ENCODE measurements at regions not wholly inside any gene's neighbourhood (a gene's known extent, or its start where the extent isn't known, plus 50 kb on each side); places are given as distances from the start of the nearest gene placed in this dataset.
A peak's percentile ranks its signal among the peaks of the same experiment; 100 is the strongest.

- no peak for DNase-seq
- Mint-ChIP-seq H3K27me3 (no peaks in the 10 kb centered on the region), H3K9me3 (no peaks in the 10 kb centered on the region), H3K36me3 (no peaks in the 10 kb centered on the region), H3K4me3 (no peak overlapping the region), H3K27ac (no peak overlapping the region), H3K4me1 (no peaks in the 10 kb centered on the region)
Observed at GRCh38 chr3:182484682-182485081, 308.6 kb upstream of the ATP11B start.

- Mint-ChIP-seq H3K36me3 (no peaks in the 10 kb centered on the region), H3K9me3 (no peaks in the 10 kb centered on the region)
Observed at GRCh38 chr3:182485301-182485700, 308.0 kb upstream of the ATP11B start.

DNA sequence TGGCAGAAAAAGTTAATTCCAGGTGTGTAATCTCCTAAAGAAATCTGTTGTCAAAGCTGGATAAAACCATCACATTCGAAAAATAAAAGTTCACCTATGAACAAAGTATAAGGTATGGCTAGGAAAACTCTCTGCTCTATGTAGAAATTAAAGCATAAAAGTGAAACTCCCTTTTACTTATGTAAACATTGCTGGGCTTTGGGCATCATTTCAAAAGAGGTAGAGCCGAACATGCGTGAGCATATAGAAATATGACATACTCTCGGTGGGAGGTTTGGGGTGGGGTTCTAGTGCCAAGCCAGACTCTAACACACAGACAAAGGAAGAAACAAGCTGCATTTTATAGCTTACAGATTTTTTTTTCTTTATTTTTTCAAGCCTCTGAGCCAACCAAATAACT lies 306.8 kb upstream of the ATP11B start:
- no peak overlapping the region for H3K4me3 Mint-ChIP-seq
- no peaks in the 10 kb centered on the region for H3K36me3 Mint-ChIP-seq
- DNase-seq = no peak
- H3K27me3 Mint-ChIP-seq = no peaks in the 10 kb centered on the region
- no peaks in the 10 kb centered on the region for H3K9me3 Mint-ChIP-seq
- H3K27ac Mint-ChIP-seq = no peak overlapping the region
- no peaks in the 10 kb centered on the region for H3K4me1 Mint-ChIP-seq

More at GRCh38 chr3:182485301-182485700, 308.0 kb upstream of the ATP11B start:
- no peaks in the 10 kb centered on the region for H3K4me1 Mint-ChIP-seq
- no peak overlapping the region for H3K4me3 Mint-ChIP-seq
- H3K27me3 Mint-ChIP-seq = no peaks in the 10 kb centered on the region
- no peak for DNase-seq
- no peak overlapping the region for H3K27ac Mint-ChIP-seq

- Mint-ChIP-seq H3K9me3 (no peaks in the 10 kb centered on the region), H3K27me3 (no peaks in the 10 kb centered on the region), H3K4me1 (no peaks in the 10 kb centered on the region), H3K27ac (no peak overlapping the region), H3K4me3 (no peak overlapping the region), H3K36me3 (no peaks in the 10 kb centered on the region)
- no peak for DNase-seq
Observed at GRCh38 chr3:182487143-182487542, 306.2 kb upstream of the ATP11B start.

GRCh38 chr3:182487611-182488010 lies 305.7 kb upstream of the ATP11B start:
- no peak for DNase-seq
- H3K4me1 Mint-ChIP-seq = no peaks in the 10 kb centered on the region
- H3K9me3 Mint-ChIP-seq = no peaks in the 10 kb centered on the region
- no peak overlapping the region for H3K4me3 Mint-ChIP-seq
- H3K36me3 Mint-ChIP-seq = no peaks in the 10 kb centered on the region
- no peak overlapping the region for H3K27ac Mint-ChIP-seq
- H3K27me3 Mint-ChIP-seq = no peaks in the 10 kb centered on the region

DNA sequence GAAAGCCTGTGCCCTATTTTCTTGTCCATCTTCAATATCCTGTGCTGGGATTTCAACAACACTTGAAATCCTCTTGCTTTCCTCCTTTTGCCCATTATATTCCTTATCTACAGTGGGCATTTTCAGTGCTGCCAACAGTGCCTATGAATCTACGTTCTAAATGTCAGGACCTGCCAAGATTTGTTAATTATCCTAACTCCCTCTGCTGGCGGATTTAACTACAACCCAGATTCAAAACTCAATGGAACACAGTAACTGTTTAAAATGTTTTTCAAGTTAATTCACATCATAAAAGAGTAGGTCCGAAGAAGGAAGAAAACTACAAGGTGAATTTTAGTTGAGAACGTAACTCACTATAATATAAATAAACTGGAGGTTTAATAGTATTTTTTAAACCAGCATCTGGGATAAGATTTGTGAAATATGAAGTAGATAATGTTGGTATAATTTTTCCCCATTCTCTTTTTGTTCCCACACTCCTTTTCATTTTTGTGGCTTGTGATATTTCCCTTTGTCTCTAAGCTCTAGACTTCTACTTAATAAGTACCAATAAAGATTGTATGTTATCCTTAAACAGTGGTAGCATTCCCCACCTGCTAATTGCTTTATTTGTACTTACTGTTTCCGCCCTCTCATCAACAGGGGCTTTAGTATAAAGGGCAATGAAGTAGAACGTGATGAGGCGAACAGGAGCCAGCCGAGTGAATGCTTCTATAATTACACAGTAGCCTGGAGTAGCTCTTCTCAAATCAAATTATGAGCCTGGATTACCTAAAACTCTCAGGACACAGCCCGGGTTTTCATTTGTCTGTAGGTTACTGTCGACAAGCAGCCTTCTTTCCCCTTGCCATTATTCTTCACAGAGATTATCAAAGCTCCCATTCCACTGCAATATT lies 302.5 kb upstream of the ATP11B start:
- no peaks in the 10 kb centered on the region for H3K27me3 Mint-ChIP-seq
- DNase-seq = no peak

GRCh38 chr3:182491577-182491976 lies 301.7 kb upstream of the ATP11B start:
- DNase-seq = no peak
- H3K9me3 Mint-ChIP-seq = no peaks in the 10 kb centered on the region
- no peaks in the 10 kb centered on the region for H3K4me1 Mint-ChIP-seq
- no peak overlapping the region for H3K4me3 Mint-ChIP-seq
- H3K27me3 Mint-ChIP-seq = no peaks in the 10 kb centered on the region
- no peak overlapping the region for H3K27ac Mint-ChIP-seq
- no peaks in the 10 kb centered on the region for H3K36me3 Mint-ChIP-seq

More for the DNA sequence above, 302.5 kb upstream of the ATP11B start:
- Mint-ChIP-seq H3K9me3 (no peaks in the 10 kb centered on the region), H3K4me3 (no peak overlapping the region), H3K27ac (peak overlapping the region; percentile 19), H3K36me3 (no peaks in the 10 kb centered on the region), H3K4me1 (no peaks in the 10 kb centered on the region)

DNA sequence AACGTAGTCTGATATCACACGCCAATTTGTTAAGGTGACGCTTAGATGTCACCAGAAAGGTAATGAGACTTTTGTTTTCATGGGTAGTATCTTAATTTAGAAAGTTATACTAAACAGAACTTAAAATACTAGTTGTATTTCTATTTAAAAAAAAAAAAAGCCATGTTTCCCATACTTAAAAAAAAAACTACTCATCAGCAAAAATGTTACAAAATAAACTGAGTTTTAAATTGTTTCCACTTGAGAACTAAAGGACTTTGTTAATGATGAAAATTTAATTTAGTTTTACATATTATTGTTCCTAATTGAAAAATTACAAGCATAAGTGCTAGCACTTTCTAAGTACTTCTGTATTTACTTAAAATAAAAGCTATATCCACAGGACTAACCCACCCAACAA lies 300.8 kb upstream of the ATP11B start:
- Mint-ChIP-seq H3K27me3 (no peaks in the 10 kb centered on the region), H3K4me1 (no peaks in the 10 kb centered on the region), H3K4me3 (no peak overlapping the region), H3K9me3 (no peaks in the 10 kb centered on the region), H3K27ac (no peak overlapping the region), H3K36me3 (no peaks in the 10 kb centered on the region)
- no peak for DNase-seq

DNA sequence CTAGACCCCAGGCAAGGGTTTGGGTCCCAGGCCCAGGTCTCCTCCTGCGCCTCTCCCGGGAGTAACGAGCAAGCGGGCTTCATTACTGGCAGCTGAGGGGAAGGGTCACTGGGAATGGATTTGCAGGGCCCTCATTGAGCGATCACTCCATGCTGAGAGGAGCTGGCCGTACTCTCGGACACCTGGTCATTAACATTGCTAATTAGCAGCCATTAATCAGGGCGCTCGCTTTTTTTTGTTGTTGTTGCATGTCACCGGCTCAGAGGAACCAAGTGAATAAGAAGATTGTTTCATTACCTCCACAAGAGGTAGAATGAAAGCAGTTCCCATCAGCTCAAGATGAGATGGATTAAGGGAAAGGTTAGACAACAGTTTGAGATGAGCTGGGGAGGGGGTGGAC lies 293.0 kb upstream of the ATP11B start:
- H3K9me3 Mint-ChIP-seq = no peaks in the 10 kb centered on the region
- DNase-seq = no peak
- no peak overlapping the region for H3K27ac Mint-ChIP-seq
- no peaks in the 10 kb centered on the region for H3K4me1 Mint-ChIP-seq
- H3K27me3 Mint-ChIP-seq = no peaks in the 10 kb centered on the region
- no peak overlapping the region for H3K4me3 Mint-ChIP-seq
- H3K36me3 Mint-ChIP-seq = no peaks in the 10 kb centered on the region

- Mint-ChIP-seq H3K27ac (no peak overlapping the region), H3K4me3 (no peak overlapping the region), H3K27me3 (no peaks in the 10 kb centered on the region), H3K36me3 (no peaks in the 10 kb centered on the region), H3K9me3 (no peaks in the 10 kb centered on the region), H3K4me1 (no peaks in the 10 kb centered on the region)
- no peak for DNase-seq
Observed at GRCh38 chr3:182501856-182502255, 291.4 kb upstream of the ATP11B start.

GRCh38 chr3:182503401-182503800 lies 289.9 kb upstream of the ATP11B start:
- no peaks in the 10 kb centered on the region for H3K9me3 Mint-ChIP-seq
- no peaks in the 10 kb centered on the region for H3K27me3 Mint-ChIP-seq
- H3K27ac Mint-ChIP-seq = no peak overlapping the region
- no peak for DNase-seq
- no peaks in the 10 kb centered on the region for H3K4me1 Mint-ChIP-seq
- H3K36me3 Mint-ChIP-seq = no peaks in the 10 kb centered on the region
- no peak overlapping the region for H3K4me3 Mint-ChIP-seq

GRCh38 chr3:182508919-182509711 lies 284.2 kb upstream of the ATP11B start:
- no peak for DNase-seq
- H3K4me1 Mint-ChIP-seq = no peaks in the 10 kb centered on the region
- H3K4me3 Mint-ChIP-seq = no peak overlapping the region
- H3K27ac Mint-ChIP-seq = no peak overlapping the region
- no peaks in the 10 kb centered on the region for H3K36me3 Mint-ChIP-seq
- no peaks in the 10 kb centered on the region for H3K9me3 Mint-ChIP-seq
- H3K27me3 Mint-ChIP-seq = peaks cover 11% of the 10 kb centered on the region

DNA sequence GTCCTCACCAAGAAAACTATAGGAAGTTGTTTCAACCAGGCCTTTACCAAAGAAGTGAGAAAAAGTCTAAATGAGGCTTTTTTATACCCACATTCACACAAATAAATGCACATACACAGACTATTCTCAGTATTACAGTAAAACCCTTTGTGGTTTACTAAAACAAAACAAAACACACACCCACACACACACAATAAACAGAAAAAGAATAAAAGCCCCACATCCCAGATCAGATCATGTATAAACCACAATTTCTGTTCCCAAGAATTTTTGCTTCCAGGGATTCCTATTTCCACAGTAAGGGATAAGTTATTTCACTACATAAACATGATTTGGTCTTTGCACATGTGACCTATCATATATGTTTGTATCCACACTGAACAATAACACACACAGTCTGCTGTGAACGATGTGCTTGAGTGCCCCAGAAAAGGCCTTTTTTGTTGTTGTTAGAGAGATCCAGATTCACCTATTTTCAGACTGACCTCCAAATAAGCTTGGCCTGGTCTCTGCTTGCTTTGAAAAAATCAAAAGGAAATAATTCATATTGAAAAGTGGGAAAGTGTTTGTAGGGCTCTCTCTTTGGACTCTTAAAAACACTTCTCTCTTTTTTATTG lies 283.4 kb upstream of the ATP11B start:
- no peak for DNase-seq
- H3K4me1 Mint-ChIP-seq = no peaks in the 10 kb centered on the region
- H3K4me3 Mint-ChIP-seq = no peak overlapping the region
- no peaks in the 10 kb centered on the region for H3K36me3 Mint-ChIP-seq
- H3K9me3 Mint-ChIP-seq = no peaks in the 10 kb centered on the region
- H3K27me3 Mint-ChIP-seq = peaks cover 11% of the 10 kb centered on the region
- H3K27ac Mint-ChIP-seq = no peak overlapping the region

DNA sequence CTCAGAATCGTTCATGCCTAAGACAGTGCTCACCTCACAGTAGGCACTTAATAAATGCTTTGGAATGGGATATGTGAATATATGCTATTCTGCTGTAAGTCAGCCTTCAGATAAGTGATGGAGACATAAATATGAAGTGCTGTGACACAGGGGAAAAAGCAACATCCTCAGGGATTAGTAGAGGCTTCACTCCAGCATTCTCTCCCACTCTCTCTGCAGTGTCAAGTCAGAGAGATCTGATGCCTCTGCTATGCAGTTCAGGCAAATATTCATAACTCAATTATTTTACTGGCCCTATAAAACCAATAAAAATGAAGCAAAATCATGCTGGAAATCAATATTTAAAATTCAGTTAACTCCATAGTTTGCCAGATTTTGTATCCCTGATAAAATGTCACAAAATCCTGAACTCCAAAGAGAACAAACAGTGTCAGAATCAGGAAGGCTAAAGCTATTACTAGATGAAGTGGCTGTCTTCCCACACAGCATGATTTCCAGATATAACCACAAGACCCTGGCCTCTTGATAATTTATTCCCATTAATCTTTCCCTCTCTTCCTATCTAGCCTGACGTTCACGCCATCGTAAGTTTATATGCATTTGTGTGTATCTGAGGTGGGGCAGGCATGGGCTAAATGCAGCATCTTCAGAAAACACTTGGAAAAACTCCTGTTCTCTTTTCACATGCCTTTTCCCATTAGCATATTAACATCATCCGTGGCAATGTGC lies 278.9 kb upstream of the ATP11B start:
- H3K36me3 Mint-ChIP-seq = no peaks in the 10 kb centered on the region
- H3K4me1 Mint-ChIP-seq = no peaks in the 10 kb centered on the region
- peaks cover 6% of the 10 kb centered on the region for H3K27me3 Mint-ChIP-seq
- no peak overlapping the region for H3K27ac Mint-ChIP-seq
- DNase-seq = no peak
- no peaks in the 10 kb centered on the region for H3K9me3 Mint-ChIP-seq
- H3K4me3 Mint-ChIP-seq = no peak overlapping the region

All from activated naive CD8-positive, alpha-beta T cell treated with anti-CD3 and anti-CD28 coated beads for 36 hours (primary cell).